NCI-H2196 (cell line): ENCODE measurements at regions not wholly inside any gene's neighbourhood (a gene's known extent, or its start where the extent isn't known, plus 50 kb on each side); places are given as distances from the start of the nearest gene placed in this dataset.

Source experiments
- DNase-seq: peaks from one replicate; lab custom pipeline; 2025; ENCODE audit not compliant: unreplicated experiment; lab: John Stamatoyannopoulos, UW

GRCh38 chr5:133715616-133716015, 103.3 kb upstream of the FSTL4 start:
- no peak for DNase-seq

- no peak for DNase-seq
These were observed 102.9 kb upstream of the FSTL4 start for GRCh38 chr5:133715216-133715615.

GRCh38 chr5:133714161-133714915, 102.0 kb upstream of the FSTL4 start:
- DNase-seq = no peak

GRCh38 chr5:133713751-133714150, 101.4 kb upstream of the FSTL4 start:
- no peak for DNase-seq

GRCh38 chr5:133713209-133713608, 100.9 kb upstream of the FSTL4 start:
- DNase-seq = no peak

GRCh38 chr5:133712562-133712961, 100.2 kb upstream of the FSTL4 start:
- DNase-seq = no peak

- DNase-seq = no peak
These were observed 96.9 kb upstream of the FSTL4 start for GRCh38 chr5:133709209-133709725.

GRCh38 chr5:133708331-133708850, 96.0 kb upstream of the FSTL4 start:
- DNase-seq = no peak

GRCh38 chr5:133707629-133708028, 95.3 kb upstream of the FSTL4 start:
- DNase-seq = no peak

- no peak for DNase-seq
These were observed 94.4 kb upstream of the FSTL4 start for GRCh38 chr5:133706506-133707430.

GRCh38 chr5:133705331-133705730, 93.0 kb upstream of the FSTL4 start:
- DNase-seq = no peak

- no peak for DNase-seq
These were observed 92.1 kb upstream of the FSTL4 start for GRCh38 chr5:133704411-133704810.

GRCh38 chr5:133703935-133704334, 91.6 kb upstream of the FSTL4 start:
- no peak for DNase-seq

- DNase-seq = no peak
These were observed 90.7 kb upstream of the FSTL4 start for GRCh38 chr5:133702791-133703770.

GRCh38 chr5:133701871-133702270, 89.5 kb upstream of the FSTL4 start:
- DNase-seq = no peak

GRCh38 chr5:133700251-133700650, 87.9 kb upstream of the FSTL4 start:
- no peak for DNase-seq

GRCh38 chr5:133698646-133699526, 86.5 kb upstream of the FSTL4 start:
- DNase-seq = no peak

GRCh38 chr5:133698259-133698554, 85.9 kb upstream of the FSTL4 start:
- no peak for DNase-seq

- no peak for DNase-seq
These were observed 85.4 kb upstream of the FSTL4 start for GRCh38 chr5:133697536-133698258.
